ENCODE measurements at regions not wholly inside any gene's neighbourhood (a gene's known extent, or its start where the extent isn't known, plus 50 kb on each side); places are given as distances from the start of the nearest gene placed in this dataset.
"Not testable (repeated sequence)": the region's sequence is repeated elsewhere in the genome, so short reads cannot be mapped to it uniquely, and the experiment has no call there.

GRCh38 chr2:189309331-189309730 lies 129.8 kb upstream of the COL5A2 start:
- Histone ChIP-seq H3K4me3 (no peak overlapping the region), H3K36me3 (no peaks in the 10 kb centered on the region), H3K4me1 (peaks cover 0 to 3% (median 0%) of the 10 kb centered on the region in 4 donors), H3K27me3 (no peaks in the 10 kb centered on the region), H3K27ac (no peak overlapping the region), H3K9me3 (no peaks in the 10 kb centered on the region)
- DNase-seq = no peak
- intact Hi-C loops (cut with DNase I; ENCODE audit: low total_unique reads) (no loop called here), in situ Hi-C loops (cut with MboI; ENCODE audit: low pct_ligation_motif_present in 1 of 4, low pct_unique_long_range_greater_than_20kb in 1 of 4, low sequenced_read_pairs in 3 of 4) (no loop called here)
- 33 to 71% methylated on average over 1 to 4 of the region's 4 CpGs for WGBS, 2 donors (ENCODE audit: low coverage in 1 of 2)
- TF ChIP-seq EP300 (IDR thresholded peaks at IDR 0.05; ENCODE audit: low read depth) (no peak), POLR2A (IDR thresholded peaks at IDR 0.05) (no peak), POLR2AphosphoS5 (IDR thresholded peaks at IDR 0.05) (no peak), CTCF (IDR thresholded peaks at IDR 0.05) (no peak)

- Histone ChIP-seq H3K9me3 (no peaks in the 10 kb centered on the region), H3K36me3 (no peaks in the 10 kb centered on the region), H3K27ac (no peak overlapping the region), H3K4me3 (no peak overlapping the region), H3K4me1 (peaks cover 0 to 3% (median 0%) of the 10 kb centered on the region in 4 donors), H3K27me3 (no peaks in the 10 kb centered on the region)
- no peak for DNase-seq
- intact Hi-C loops (cut with DNase I; ENCODE audit: low total_unique reads) (no loop called here), in situ Hi-C loops (cut with MboI; ENCODE audit: low pct_ligation_motif_present in 1 of 4, low pct_unique_long_range_greater_than_20kb in 1 of 4, low sequenced_read_pairs in 3 of 4) (no loop called here)
- 93% methylated on average over 13 of the region's 13 CpGs; no CpG with 5 or more reads in 1 of the 2 donors for WGBS, 2 donors (ENCODE audit: low coverage in 1 of 2)
- TF ChIP-seq POLR2A (IDR thresholded peaks at IDR 0.05) = no peak
- TF ChIP-seq CTCF (IDR thresholded peaks at IDR 0.05) = no peak
- TF ChIP-seq POLR2AphosphoS5 (IDR thresholded peaks at IDR 0.05) = no peak
- TF ChIP-seq EP300 (IDR thresholded peaks at IDR 0.05; ENCODE audit: low read depth) = no peak
Measured at GRCh38 chr2:189312211-189312610, 129.1 kb upstream of the WDR75 start.

- Histone ChIP-seq H3K36me3 (no peaks in the 10 kb centered on the region), H3K27ac (no peak overlapping the region), H3K4me3 (no peak overlapping the region), H3K27me3 (no peaks in the 10 kb centered on the region), H3K4me1 (peaks cover 0 to 3% (median 0%) of the 10 kb centered on the region in 4 donors), H3K9me3 (no peaks in the 10 kb centered on the region)
- WGBS, 2 donors (ENCODE audit: low coverage in 1 of 2) = 85 to 88% methylated on average over 2 to 4 of the region's 4 CpGs
- intact Hi-C loops (cut with DNase I; ENCODE audit: low total_unique reads) (no loop called here), in situ Hi-C loops (cut with MboI; ENCODE audit: low pct_ligation_motif_present in 1 of 4, low pct_unique_long_range_greater_than_20kb in 1 of 4, low sequenced_read_pairs in 3 of 4) (no loop called here)
- TF ChIP-seq EP300 (IDR thresholded peaks at IDR 0.05; ENCODE audit: low read depth) (no peak), POLR2A (IDR thresholded peaks at IDR 0.05) (no peak), CTCF (IDR thresholded peaks at IDR 0.05) (no peak), POLR2AphosphoS5 (IDR thresholded peaks at IDR 0.05) (no peak)
- DNase-seq = no peak
Measured at GRCh38 chr2:189312643-189313042, 128.6 kb upstream of the WDR75 start.

GRCh38 chr2:189318761-189319160 lies 122.5 kb upstream of the WDR75 start:
- in situ Hi-C loops (cut with MboI; ENCODE audit: low pct_ligation_motif_present in 1 of 4, low pct_unique_long_range_greater_than_20kb in 1 of 4, low sequenced_read_pairs in 3 of 4) = no loop called here
- no peak for DNase-seq
- H3K27ac ChIP-seq = no peak overlapping the region
- no peaks in the 10 kb centered on the region for H3K4me1 ChIP-seq
- 60 to 71% methylated on average over 1 of the region's 1 CpG for WGBS, 2 donors (ENCODE audit: low coverage in 1 of 2)
- H3K27me3 ChIP-seq = no peaks in the 10 kb centered on the region
- no peak for TF ChIP-seq POLR2AphosphoS5 (IDR thresholded peaks at IDR 0.05)
- TF ChIP-seq POLR2A (IDR thresholded peaks at IDR 0.05) = no peak
- no peaks in the 10 kb centered on the region for H3K9me3 ChIP-seq
- intact Hi-C loops (cut with DNase I; ENCODE audit: low total_unique reads) = no loop called here
- no peaks in the 10 kb centered on the region for H3K36me3 ChIP-seq
- H3K4me3 ChIP-seq = no peak overlapping the region

GRCh38 chr2:189319424-189319823 lies 121.8 kb upstream of the WDR75 start:
- H3K27ac ChIP-seq; H3K4me1 ChIP-seq; H3K9me3 ChIP-seq; DNase-seq; H3K27me3 ChIP-seq; intact Hi-C loops (cut with DNase I; ENCODE audit: low total_unique reads); H3K4me3 ChIP-seq; H3K36me3 ChIP-seq; in situ Hi-C loops (cut with MboI; ENCODE audit: low pct_ligation_motif_present in 1 of 4, low pct_unique_long_range_greater_than_20kb in 1 of 4, low sequenced_read_pairs in 3 of 4): not testable (repeated sequence)
- WGBS, 2 donors (ENCODE audit: low coverage in 1 of 2) = 93% methylated on average over 11 of the region's 11 CpGs; no CpG with 5 or more reads in 1 of the 2 donors

Data from transverse colon (tissue), 4 donors.